ENCODE measurements at regions not wholly inside any gene's neighbourhood (a gene's known extent, or its start where the extent isn't known, plus 50 kb on each side); places are given as distances from the start of the nearest gene placed in this dataset.

GRCh38 chr11:100573911-100574513, 113.1 kb upstream of the ARHGAP42 start:
- H3K4me3 ChIP-seq (ENCODE audit: low read depth in 2 of 2, low read length in 2 of 2): no peak overlapping the region
- DNase-seq (ENCODE audit: low read depth, low spot score) (no peak), ATAC-seq (no peak)
- no peaks in the 10 kb centered on the region for H3K27me3 ChIP-seq (ENCODE audit: control insufficient read depth, insufficient read depth, low read length)
- H3K27ac ChIP-seq (ENCODE audit: low read length): no peak overlapping the region; the same call in 1 of the 2 replicates
- TF ChIP-seq CTCF (IDR thresholded peaks at IDR 0.05): 0 out of 2 replicates have a peak, but pooled peaks have one; percentile 4
- TF ChIP-seq POLR2AphosphoS5 (IDR thresholded peaks at IDR 0.05; ENCODE audit: low read depth, low read length): no peak
- TF ChIP-seq SIN3A (IDR thresholded peaks at IDR 0.05; ENCODE audit: borderline replicate concordance, insufficient read depth, low read depth, low read length): no peak
- intact Hi-C loops (cut with micrococcal nuclease; ENCODE audit: unreplicated experiment) (loop anchor here (10.0 kb wide), 1 partner anchor 819 kb away; no protein-coding TSS in a partner anchor), in situ Hi-C loops (cut with HindIII; ENCODE audit: low pct_unique_long_range_greater_than_20kb, low sequenced_read_pairs) (no loop called here)
- CTCF ChIA-PET: no interaction called here
- no peaks in the 10 kb centered on the region for H3K9me3 ChIP-seq (ENCODE audit: control insufficient read depth, insufficient read depth, low read depth, low read length)
- no TSS peak for BruUV-seq (replicated peaks)
- POLR2A ChIA-PET: no interaction called here
- H3K36me3 ChIP-seq (ENCODE audit: control insufficient read depth, insufficient read depth, low read length): no peaks in the 10 kb centered on the region
- H3K4me1 ChIP-seq (ENCODE audit: control insufficient read depth, insufficient read depth, low read length): no peaks in the 10 kb centered on the region

- no peaks in the 10 kb centered on the region for H3K27me3 ChIP-seq (ENCODE audit: control insufficient read depth, insufficient read depth, low read length)
- H3K36me3 ChIP-seq (ENCODE audit: control insufficient read depth, insufficient read depth, low read length): no peaks in the 10 kb centered on the region
- no peak overlapping the region for H3K4me3 ChIP-seq (ENCODE audit: low read depth in 2 of 2, low read length in 2 of 2)
- no peaks in the 10 kb centered on the region for H3K4me1 ChIP-seq (ENCODE audit: control insufficient read depth, insufficient read depth, low read length)
- in situ Hi-C loops (cut with HindIII; ENCODE audit: low pct_unique_long_range_greater_than_20kb, low sequenced_read_pairs) (no loop called here), intact Hi-C loops (cut with micrococcal nuclease; ENCODE audit: unreplicated experiment) (loop anchor here (10.0 kb wide), 1 partner anchor 820 kb away; no protein-coding TSS in a partner anchor)
- TF ChIP-seq REST (IDR thresholded peaks at IDR 0.05; ENCODE audit: insufficient read depth in 1 of 2, low read depth in 2 of 2, low read length in 1 of 2): no peak
- no peak for TF ChIP-seq TCF7L2 (IDR thresholded peaks at IDR 0.05; ENCODE audit: low read depth, low read length)
- TF ChIP-seq SIN3A (IDR thresholded peaks at IDR 0.05; ENCODE audit: borderline replicate concordance, insufficient read depth, low read depth, low read length): no peak
- TF ChIP-seq POLR2AphosphoS5 (IDR thresholded peaks at IDR 0.05; ENCODE audit: low read depth, low read length): no peak
- peak; percentile 39; the same call in 1 of the 2 replicates for TF ChIP-seq CTCF (IDR thresholded peaks at IDR 0.05)
- no peak overlapping the region for H3K27ac ChIP-seq (ENCODE audit: low read length)
- POLR2A ChIA-PET: no interaction called here
- CTCF ChIA-PET: no interaction called here
- no peak for DNase-seq (ENCODE audit: low read depth, low spot score)
- BruUV-seq (replicated peaks): no TSS peak
- no peaks in the 10 kb centered on the region for H3K9me3 ChIP-seq (ENCODE audit: control insufficient read depth, insufficient read depth, low read depth, low read length)
- ATAC-seq: no peak
Observed at GRCh38 chr11:100574894-100575769, 112.0 kb upstream of the ARHGAP42 start.

Measured in Panc1 (cell line).